Muscle layer of colon (tissue), 2 donors: ENCODE measurements at regions not wholly inside any gene's neighbourhood (a gene's known extent, or its start where the extent isn't known, plus 50 kb on each side); places are given as distances from the start of the nearest gene placed in this dataset.

Experiments
- H3K27ac ChIP-seq: one replicate; pipeline ENCODE4 v1.7.0; 2013; ENCODE audit warnings: low read depth, mild to moderate bottlenecking, low read length, moderate library complexity
- H3K27me3 ChIP-seq, 2 donors: one replicate each; pipeline ENCODE4 v1.7.0; 2013; ENCODE audit warnings: low read length in 2 of 2, mild to moderate bottlenecking in 2 of 2; ENCODE audit not compliant: insufficient read depth in 2 of 2, control insufficient read depth in 1 of 2
- H3K36me3 ChIP-seq: one replicate; pipeline ENCODE4 v1.7.0; 2013; ENCODE audit warnings: mild to moderate bottlenecking, low read length; ENCODE audit not compliant: insufficient read depth
- H3K4me1 ChIP-seq: one replicate; pipeline ENCODE4 v1.7.0; 2013; ENCODE audit warnings: mild to moderate bottlenecking, low read length; ENCODE audit not compliant: insufficient read depth
- H3K4me3 ChIP-seq, 2 donors: one replicate each; pipeline ENCODE4 v1.7.0; 2013; ENCODE audit warnings: low read length in 2 of 2, low read depth in 1 of 2, mild to moderate bottlenecking in 1 of 2, moderate library complexity in 1 of 2
- H3K9ac ChIP-seq: one replicate; pipeline ENCODE4 v1.7.0; 2013; ENCODE audit warnings: low read length
- H3K9me3 ChIP-seq: one replicate; pipeline ENCODE4 v1.7.0; 2013; ENCODE audit warnings: mild to moderate bottlenecking, low read length
- donor health status: abdominal sarcoma.
- donor health status: Adenocarcinoma of cecum.

DNA sequence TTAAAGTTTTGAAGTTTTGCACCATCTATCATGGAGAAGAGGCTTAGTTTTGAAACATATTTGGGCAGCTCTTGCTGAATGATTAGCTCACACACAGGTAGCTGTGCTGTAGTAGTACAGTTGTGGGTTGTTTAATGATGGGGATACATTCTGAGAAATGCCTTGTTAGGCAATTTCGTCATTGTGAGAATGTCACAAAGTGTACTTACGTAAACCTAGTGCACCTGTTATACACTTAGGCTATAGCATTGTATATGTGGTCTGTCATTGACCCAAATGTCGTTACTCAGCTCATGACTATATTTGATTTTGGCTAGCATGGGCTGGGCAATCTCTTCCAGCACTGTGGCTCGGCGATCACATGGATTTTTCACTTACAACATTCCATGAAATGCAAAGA lies 247.2 kb upstream of the IGFBP3 start:
- H3K4me1 ChIP-seq, result no peaks in the 10 kb centered on the region
- no peak overlapping the region for H3K4me3 ChIP-seq
- H3K27me3 ChIP-seq, result no peaks in the 10 kb centered on the region

DNA sequence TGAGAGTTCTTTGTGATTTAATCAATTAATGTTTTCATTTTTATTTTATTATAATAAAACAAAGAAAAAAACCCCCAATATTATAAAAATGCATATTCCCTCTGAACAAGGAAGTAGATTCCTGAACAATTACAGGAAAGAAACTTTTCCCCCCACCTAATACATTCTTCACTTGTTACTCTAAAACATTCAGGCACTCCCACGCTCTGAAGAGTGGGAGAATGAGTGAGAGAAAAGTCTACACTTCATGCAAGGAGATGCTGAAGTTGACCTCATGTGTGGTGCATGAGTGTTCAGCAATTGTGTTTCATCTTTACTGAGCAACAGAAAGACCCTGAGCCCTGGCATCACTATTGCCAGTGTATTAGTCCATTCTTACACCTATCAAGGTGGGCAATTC lies 244.2 kb upstream of the IGFBP3 start:
- H3K4me3 ChIP-seq, result no peak overlapping the region
- H3K9me3 ChIP-seq, result no peaks in the 10 kb centered on the region
- H3K27me3 ChIP-seq, result no peaks in the 10 kb centered on the region
- no peaks in the 10 kb centered on the region for H3K36me3 ChIP-seq
- no peak overlapping the region for H3K9ac ChIP-seq
- peaks cover 5% of the 10 kb centered on the region for H3K4me1 ChIP-seq
- no peak overlapping the region for H3K27ac ChIP-seq

More for the DNA sequence above, 247.2 kb upstream of the IGFBP3 start:
- Histone ChIP-seq H3K27ac (no peak overlapping the region), H3K9me3 (no peaks in the 10 kb centered on the region), H3K36me3 (no peaks in the 10 kb centered on the region), H3K9ac (no peak overlapping the region)

DNA sequence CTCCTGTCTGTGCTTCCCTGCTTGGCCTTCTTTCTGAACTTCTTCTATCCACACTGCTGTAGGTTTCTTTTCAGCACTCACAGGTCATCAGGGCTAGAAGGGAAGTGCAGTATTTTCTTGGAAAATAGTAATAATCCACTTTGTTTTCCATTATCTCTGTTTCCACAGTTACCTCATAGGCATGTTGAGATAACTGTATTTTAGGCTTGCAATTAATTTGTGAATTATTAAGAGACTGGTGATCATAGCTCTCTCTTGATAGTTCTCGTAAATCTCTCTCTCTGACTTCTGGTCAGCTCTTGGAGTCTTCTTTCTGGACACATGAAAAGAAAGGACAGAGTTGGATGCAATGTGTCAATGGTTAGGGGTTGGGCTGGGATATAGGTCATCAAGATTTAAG lies 243.6 kb upstream of the IGFBP3 start:
- Histone ChIP-seq H3K36me3 (no peaks in the 10 kb centered on the region), H3K27ac (no peak overlapping the region), H3K9me3 (no peaks in the 10 kb centered on the region), H3K9ac (no peak overlapping the region), H3K27me3 (no peaks in the 10 kb centered on the region), H3K4me3 (no peak overlapping the region), H3K4me1 (peaks cover 5% of the 10 kb centered on the region)

DNA sequence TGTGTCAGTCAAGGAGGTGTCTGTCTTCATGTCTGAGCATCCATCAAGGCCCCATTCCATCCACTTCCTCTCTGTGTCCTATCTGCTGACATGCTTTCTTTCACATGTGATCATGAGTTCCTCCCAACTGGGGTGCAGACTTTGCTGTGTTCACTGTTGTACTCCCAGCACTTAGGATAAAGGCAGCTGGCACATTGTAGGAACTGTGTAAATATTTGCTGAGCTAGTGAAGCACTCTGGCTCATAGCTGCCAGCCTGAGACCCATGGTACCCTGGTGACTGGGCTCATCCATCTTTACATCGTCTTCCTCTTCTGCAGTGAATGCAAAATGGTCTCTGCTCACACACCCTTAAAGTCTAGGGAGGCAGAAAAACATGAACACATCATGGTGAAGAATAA lies 242.2 kb upstream of the IGFBP3 start:
- H3K36me3 ChIP-seq, result no peaks in the 10 kb centered on the region
- no peak overlapping the region for H3K27ac ChIP-seq

DNA sequence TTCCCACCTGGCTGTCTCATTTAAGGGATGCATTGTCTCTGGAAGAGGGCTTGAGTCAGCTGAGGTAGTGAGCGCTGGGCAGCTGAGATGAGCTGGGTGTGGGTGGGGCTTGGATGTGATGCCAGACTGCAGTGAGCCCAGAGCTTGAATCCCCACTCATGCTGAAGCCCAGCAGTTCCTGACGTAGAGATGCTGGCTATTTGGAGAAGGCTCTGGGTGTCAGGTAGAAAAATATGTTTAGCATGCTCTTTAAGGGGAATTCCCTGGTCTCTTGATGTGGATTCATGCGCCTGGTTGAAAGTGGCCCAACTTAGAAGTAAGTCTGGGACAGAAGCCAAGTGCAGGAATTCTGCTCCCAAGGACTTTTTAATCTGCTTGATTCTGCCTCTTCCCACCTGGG lies 241.5 kb upstream of the IGFBP3 start:
- no peak overlapping the region for H3K4me3 ChIP-seq
- no peak overlapping the region for H3K9ac ChIP-seq
- H3K36me3 ChIP-seq, result no peaks in the 10 kb centered on the region
- no peak overlapping the region for H3K27ac ChIP-seq
- no peaks in the 10 kb centered on the region for H3K9me3 ChIP-seq
- peaks cover 5% of the 10 kb centered on the region for H3K4me1 ChIP-seq
- no peaks in the 10 kb centered on the region for H3K27me3 ChIP-seq

More for the DNA sequence above, 242.2 kb upstream of the IGFBP3 start:
- H3K9ac ChIP-seq, result no peak overlapping the region
- H3K4me3 ChIP-seq, result no peak overlapping the region
- peaks cover 5% of the 10 kb centered on the region for H3K4me1 ChIP-seq
- no peaks in the 10 kb centered on the region for H3K27me3 ChIP-seq
- no peaks in the 10 kb centered on the region for H3K9me3 ChIP-seq

DNA sequence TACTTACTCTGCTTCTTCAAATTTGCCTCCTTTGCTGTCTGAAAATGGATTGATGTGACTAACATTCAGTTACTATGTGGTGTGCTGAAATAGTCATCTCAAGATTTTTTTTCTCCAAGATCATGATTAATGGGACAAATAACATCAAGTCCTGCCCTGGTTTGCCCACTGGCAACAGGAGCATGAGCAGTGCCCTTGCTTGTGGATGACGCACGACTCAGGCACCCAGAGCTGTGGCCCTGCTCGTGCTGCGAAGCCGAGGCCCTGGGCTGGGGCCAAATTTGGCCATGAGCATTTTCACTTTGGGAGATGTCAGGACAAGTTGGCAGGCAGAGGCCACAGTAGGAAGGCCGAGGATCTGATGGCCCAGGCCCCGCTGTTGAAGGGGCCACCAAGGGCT lies 239.8 kb upstream of the IGFBP3 start:
- no peak overlapping the region for H3K4me3 ChIP-seq
- no peak overlapping the region for H3K9ac ChIP-seq
- H3K4me1 ChIP-seq, result peaks cover 5% of the 10 kb centered on the region
- no peaks in the 10 kb centered on the region for H3K27me3 ChIP-seq
- H3K36me3 ChIP-seq, result no peaks in the 10 kb centered on the region
- no peaks in the 10 kb centered on the region for H3K9me3 ChIP-seq
- H3K27ac ChIP-seq, result no peak overlapping the region

DNA sequence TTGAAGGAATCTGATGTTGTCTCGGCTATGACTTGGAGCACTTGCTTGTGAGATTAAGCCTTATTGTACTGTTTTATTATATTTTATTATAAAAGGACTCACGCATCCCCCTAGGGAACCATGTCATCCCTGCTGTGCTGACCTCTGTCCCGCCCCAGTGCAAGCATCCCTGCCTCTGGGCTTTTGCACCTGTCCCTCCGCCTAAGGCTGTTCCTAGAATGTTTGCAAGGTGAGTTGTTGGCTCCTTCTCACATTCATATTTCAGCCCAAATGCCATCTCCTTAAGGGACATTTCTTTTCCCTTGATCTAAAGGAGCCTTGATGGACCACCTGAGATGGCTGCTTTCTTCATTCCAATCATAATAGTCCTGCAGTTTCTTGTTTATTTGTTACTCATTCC lies 236.9 kb upstream of the IGFBP3 start:
- H3K27me3 ChIP-seq, result no peaks in the 10 kb centered on the region
- no peaks in the 10 kb centered on the region for H3K9me3 ChIP-seq
- no peaks in the 10 kb centered on the region for H3K36me3 ChIP-seq
- no peak overlapping the region for H3K27ac ChIP-seq
- H3K9ac ChIP-seq, result no peak overlapping the region
- no peak overlapping the region for H3K4me3 ChIP-seq
- H3K4me1 ChIP-seq, result peaks cover 5% of the 10 kb centered on the region

DNA sequence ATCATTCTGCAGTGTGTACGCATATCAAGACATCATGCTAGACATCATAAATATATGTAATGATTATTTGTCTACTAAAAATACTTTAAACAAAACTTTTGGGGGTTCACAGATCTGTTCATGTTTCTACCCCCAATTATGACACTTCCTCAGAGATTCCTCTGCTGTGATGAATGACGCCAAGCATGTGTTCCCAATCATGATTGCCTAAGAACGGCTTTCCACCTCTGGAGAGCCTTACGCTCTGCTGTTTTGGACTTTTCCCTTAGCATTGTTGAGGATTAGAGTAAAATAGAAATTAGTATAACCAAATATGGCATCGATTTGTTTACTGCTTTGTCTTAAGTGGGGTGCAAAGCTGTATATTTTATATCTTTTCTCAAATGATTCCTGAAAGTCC lies 236.3 kb upstream of the IGFBP3 start:
- no peak overlapping the region for H3K27ac ChIP-seq
- no peak overlapping the region for H3K9ac ChIP-seq
- peaks cover under 1% of the 10 kb centered on the region for H3K4me1 ChIP-seq
- H3K4me3 ChIP-seq, result no peak overlapping the region
- no peaks in the 10 kb centered on the region for H3K9me3 ChIP-seq
- no peaks in the 10 kb centered on the region for H3K36me3 ChIP-seq
- H3K27me3 ChIP-seq, result no peaks in the 10 kb centered on the region

DNA sequence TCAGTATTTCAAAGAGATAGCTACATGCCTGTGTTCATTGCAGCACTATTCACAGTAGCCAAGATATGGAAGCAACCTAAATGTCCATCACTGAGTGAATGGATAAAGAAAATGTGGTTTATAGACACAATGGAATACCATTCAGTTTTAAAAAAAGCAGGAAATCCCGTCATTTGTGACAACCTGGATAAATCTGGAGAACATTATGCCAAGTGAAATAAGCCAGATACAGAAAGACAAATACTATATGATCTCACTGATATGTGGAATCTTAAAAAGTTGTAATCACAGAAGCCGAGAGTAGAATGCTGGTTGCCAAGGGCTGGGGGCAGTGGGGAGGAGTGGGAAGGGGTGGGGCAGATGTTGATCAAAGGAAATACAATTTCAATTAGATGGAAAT lies 235.8 kb upstream of the IGFBP3 start:
- no peak overlapping the region for H3K9ac ChIP-seq
- no peaks in the 10 kb centered on the region for H3K9me3 ChIP-seq
- H3K27me3 ChIP-seq, result no peaks in the 10 kb centered on the region
- H3K4me1 ChIP-seq, result no peaks in the 10 kb centered on the region
- H3K36me3 ChIP-seq, result no peaks in the 10 kb centered on the region
- H3K27ac ChIP-seq, result no peak overlapping the region
- no peak overlapping the region for H3K4me3 ChIP-seq

DNA sequence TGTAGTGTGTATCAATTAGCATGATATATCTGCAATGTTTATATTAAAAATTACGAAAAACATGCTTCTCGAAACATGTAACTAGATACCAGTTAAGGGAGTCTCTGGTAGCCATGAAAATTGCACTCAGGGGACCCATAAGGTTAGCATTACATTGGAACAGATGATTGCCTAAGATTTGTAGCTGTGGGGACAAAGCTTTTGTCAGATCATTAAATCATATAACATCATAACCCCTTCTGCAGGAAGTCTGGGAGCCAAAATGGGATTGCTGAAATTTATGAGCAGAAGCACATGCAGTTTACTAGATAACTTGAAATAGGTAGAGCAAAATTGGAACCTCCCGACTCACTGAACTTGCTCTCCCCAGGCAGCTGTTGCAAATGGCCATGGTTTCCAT lies 235.0 kb upstream of the IGFBP3 start:
- Histone ChIP-seq H3K27me3 (no peaks in the 10 kb centered on the region), H3K27ac (no peak overlapping the region), H3K4me3 (no peak overlapping the region), H3K9ac (no peak overlapping the region), H3K36me3 (no peaks in the 10 kb centered on the region), H3K4me1 (no peaks in the 10 kb centered on the region), H3K9me3 (no peaks in the 10 kb centered on the region)

DNA sequence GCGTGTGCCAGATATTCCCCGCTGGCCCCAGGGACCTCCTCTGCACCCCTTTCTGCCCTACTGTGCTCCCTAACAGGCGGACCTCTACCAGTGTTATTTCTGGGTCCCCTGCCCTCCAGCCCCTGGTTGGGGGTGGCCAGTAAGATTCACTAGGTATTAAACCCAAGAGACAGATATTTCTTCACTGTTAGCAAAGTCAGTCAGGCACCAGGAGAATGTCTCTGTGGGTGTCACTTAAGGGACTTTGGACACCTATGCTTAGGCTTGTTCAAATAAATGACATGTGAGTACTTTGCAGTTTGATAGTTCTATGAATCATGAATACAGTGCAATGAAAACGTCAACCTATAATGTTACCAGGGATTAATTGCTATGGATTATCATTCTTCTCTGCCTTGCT lies 234.3 kb upstream of the IGFBP3 start:
- Histone ChIP-seq H3K36me3 (no peaks in the 10 kb centered on the region), H3K27me3 (no peaks in the 10 kb centered on the region), H3K4me3 (no peak overlapping the region), H3K4me1 (no peaks in the 10 kb centered on the region), H3K27ac (no peak overlapping the region), H3K9me3 (no peaks in the 10 kb centered on the region), H3K9ac (no peak overlapping the region)

DNA sequence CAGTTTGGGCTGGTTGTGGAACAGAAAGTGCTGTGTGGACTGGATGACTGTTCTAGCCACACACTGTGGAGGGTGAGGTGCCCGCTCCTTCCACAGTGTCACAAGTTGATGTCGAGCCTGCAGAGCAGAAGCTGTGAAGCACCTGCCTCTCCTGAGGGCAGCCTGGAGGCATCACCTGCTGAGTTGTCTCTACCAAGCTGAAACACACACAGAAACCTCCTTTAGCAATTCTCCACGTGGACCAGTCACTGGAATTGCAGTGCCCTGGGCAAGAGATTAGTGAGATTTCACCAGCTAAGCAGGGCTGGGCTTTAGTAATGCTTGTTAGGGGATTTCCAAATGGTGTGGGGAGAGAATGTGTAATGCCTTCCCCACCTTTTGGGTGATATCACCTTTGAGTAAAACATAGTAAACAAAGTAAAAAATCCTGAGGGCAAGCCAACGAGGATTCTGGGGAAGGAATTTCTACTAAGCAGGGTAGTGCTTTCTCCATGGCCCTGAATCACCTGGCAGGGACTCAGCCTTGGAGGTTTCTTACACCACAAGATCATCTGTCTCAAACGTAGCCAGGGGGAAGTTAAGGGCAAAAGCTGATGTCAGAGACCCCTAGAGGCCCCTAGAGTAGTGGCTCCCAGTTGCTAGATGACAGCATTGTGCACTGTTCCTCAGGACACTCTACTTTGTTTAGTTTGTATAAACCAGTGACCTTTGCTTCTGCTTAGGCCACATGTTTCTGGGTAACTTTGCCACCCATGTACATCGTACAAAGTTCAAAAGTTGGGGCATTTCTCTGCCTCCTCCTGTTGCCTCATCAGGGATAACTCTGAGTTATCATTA lies 233.1 kb upstream of the IGFBP3 start:
- Histone ChIP-seq H3K27ac (no peak overlapping the region), H3K27me3 (no peaks in the 10 kb centered on the region), H3K9me3 (no peaks in the 10 kb centered on the region), H3K36me3 (no peaks in the 10 kb centered on the region), H3K9ac (no peak overlapping the region), H3K4me1 (no peaks in the 10 kb centered on the region), H3K4me3 (no peak overlapping the region)
